GM18507 (cell line): ENCODE measurements at regions not wholly inside any gene's neighbourhood (a gene's known extent, or its start where the extent isn't known, plus 50 kb on each side); places are given as distances from the start of the nearest gene placed in this dataset.

ENCODE experiments used
- DNase-seq: peaks from one replicate; pipeline ENCODE4 v3.0.0; 2011; ENCODE audit warnings: low read depth; ENCODE audit not compliant: insufficient read length; ENCODE audit errors: extremely low spot score
- FAIRE-seq: peaks from 2 replicates; lab custom pipeline; 2011; peaks lifted over from hg19 to GRCh38; lab: Jason Lieb, UNC

- DNase-seq (no peak), FAIRE-seq (no peak)
Measured at GRCh38 chr12:30120522-30120921, 336.8 kb upstream of the TMTC1 start.

GRCh38 chr12:30117483-30117882 lies 333.7 kb upstream of the TMTC1 start:
- no peak for DNase-seq
- FAIRE-seq, result no peak

- FAIRE-seq (no peak), DNase-seq (no peak)
Measured at GRCh38 chr12:30111719-30112118, 328.0 kb upstream of the TMTC1 start.

GRCh38 chr12:30110958-30111586 lies 327.3 kb upstream of the TMTC1 start:
- DNase-seq, result no peak
- no peak for FAIRE-seq

- no peak for DNase-seq
- FAIRE-seq, result no peak
Measured at GRCh38 chr12:30110498-30110897, 326.8 kb upstream of the TMTC1 start.

- no peak for FAIRE-seq
Measured at GRCh38 chr12:30108666-30109065, 324.9 kb upstream of the TMTC1 start.

GRCh38 chr12:30106204-30106965 lies 322.6 kb upstream of the TMTC1 start:
- FAIRE-seq, result no peak

More at GRCh38 chr12:30108666-30109065, 324.9 kb upstream of the TMTC1 start:
- no peak for DNase-seq

GRCh38 chr12:30105505-30105904 lies 321.8 kb upstream of the TMTC1 start:
- no peak for FAIRE-seq
- DNase-seq, result no peak

More at GRCh38 chr12:30106204-30106965, 322.6 kb upstream of the TMTC1 start:
- DNase-seq, result no peak

- FAIRE-seq (no peak), DNase-seq (no peak)
Measured at GRCh38 chr12:30104971-30105370, 321.2 kb upstream of the TMTC1 start.

GRCh38 chr12:30100741-30101140 lies 317.0 kb upstream of the TMTC1 start:
- DNase-seq (no peak), FAIRE-seq (no peak)

GRCh38 chr12:30098677-30099076 lies 314.9 kb upstream of the TMTC1 start:
- FAIRE-seq (no peak), DNase-seq (no peak)

GRCh38 chr12:30095511-30095910 lies 311.8 kb upstream of the TMTC1 start:
- FAIRE-seq (no peak), DNase-seq (no peak)

- no peak for DNase-seq
- FAIRE-seq, result no peak
Measured at GRCh38 chr12:30092983-30093617, 309.4 kb upstream of the TMTC1 start.

- DNase-seq, result no peak
- FAIRE-seq, result no peak
Measured at GRCh38 chr12:30090258-30090657, 306.5 kb upstream of the TMTC1 start.

GRCh38 chr12:30088259-30088995 lies 304.7 kb upstream of the TMTC1 start:
- FAIRE-seq (no peak), DNase-seq (no peak)

GRCh38 chr12:30082381-30082780 lies 298.6 kb upstream of the TMTC1 start:
- DNase-seq (no peak), FAIRE-seq (no peak)

- FAIRE-seq (no peak), DNase-seq (no peak)
Measured at GRCh38 chr12:30074916-30075315, 291.2 kb upstream of the TMTC1 start.

- FAIRE-seq, result no peak
- no peak for DNase-seq
Measured at GRCh38 chr12:30072824-30073223, 289.1 kb upstream of the TMTC1 start.

GRCh38 chr12:30067146-30067545 lies 283.4 kb upstream of the TMTC1 start:
- no peak for DNase-seq
- no peak for FAIRE-seq

- FAIRE-seq, result no peak
- DNase-seq, result no peak
Measured at GRCh38 chr12:30064906-30065305, 281.2 kb upstream of the TMTC1 start.
